ENCODE measurements at regions not wholly inside any gene's neighbourhood (a gene's known extent, or its start where the extent isn't known, plus 50 kb on each side); places are given as distances from the start of the nearest gene placed in this dataset.

GRCh38 chr2:149656996-149657395 is 69.4 kb upstream of the MMADHC start:
- H3K4me1 Mint-ChIP-seq: no peaks in the 10 kb centered on the region
- H3K27me3 Mint-ChIP-seq: no peaks in the 10 kb centered on the region
- H3K9me3 Mint-ChIP-seq: peaks cover 0 to 8% (median 1%) of the 10 kb centered on the region in 7 donors
- Histone ChIP-seq H3K27me3 (ENCODE audit: control insufficient read depth, insufficient read depth, low read length) (no peaks in the 10 kb centered on the region), H3K4me1 (ENCODE audit: control insufficient read depth, insufficient read depth, low read length, poor library complexity, severe bottlenecking) (no peaks in the 10 kb centered on the region), H3K9me3 (ENCODE audit: control insufficient read depth in 2 of 2, low read length in 2 of 2) (no peaks in the 10 kb centered on the region), H3K36me3 (ENCODE audit: control insufficient read depth, insufficient read depth, low read length) (no peaks in the 10 kb centered on the region), H3K4me3 (ENCODE audit: low read depth, low read length) (no peak overlapping the region), H3K27ac (ENCODE audit: insufficient read depth, low read length, poor library complexity, severe bottlenecking) (no peak overlapping the region)
- no peak overlapping the region for H3K27ac Mint-ChIP-seq
- DNase-seq (no peak), ATAC-seq (ENCODE audit: low read depth in 2 of 2) (no peak)
- no peaks in the 10 kb centered on the region for H3K36me3 Mint-ChIP-seq
- no peak overlapping the region for H3K4me3 Mint-ChIP-seq

GRCh38 chr2:149653831-149654445 is 66.4 kb upstream of the MMADHC start:
- no peaks in the 10 kb centered on the region for H3K36me3 Mint-ChIP-seq
- ATAC-seq (ENCODE audit: low read depth in 2 of 2) (no peak), DNase-seq (no peak)

GRCh38 chr2:149652926-149653325 is 65.4 kb upstream of the MMADHC start:
- Mint-ChIP-seq H3K9me3 (peaks cover 0 to 8% (median 1%) of the 10 kb centered on the region in 7 donors), H3K4me3 (no peak overlapping the region), H3K27me3 (no peaks in the 10 kb centered on the region), H3K27ac (no peak overlapping the region), H3K36me3 (no peaks in the 10 kb centered on the region), H3K4me1 (no peaks in the 10 kb centered on the region)
- H3K4me1 ChIP-seq (ENCODE audit: control insufficient read depth, insufficient read depth, low read length, poor library complexity, severe bottlenecking): no peaks in the 10 kb centered on the region
- ATAC-seq (ENCODE audit: low read depth in 2 of 2) (no peak), DNase-seq (no peak)
- H3K4me3 ChIP-seq (ENCODE audit: low read depth, low read length): no peak overlapping the region
- H3K27me3 ChIP-seq (ENCODE audit: control insufficient read depth, insufficient read depth, low read length): no peaks in the 10 kb centered on the region
- H3K9me3 ChIP-seq (ENCODE audit: control insufficient read depth in 2 of 2, low read length in 2 of 2): no peaks in the 10 kb centered on the region
- no peak overlapping the region for H3K27ac ChIP-seq (ENCODE audit: insufficient read depth, low read length, poor library complexity, severe bottlenecking)
- H3K36me3 ChIP-seq (ENCODE audit: control insufficient read depth, insufficient read depth, low read length): no peaks in the 10 kb centered on the region

More at GRCh38 chr2:149653831-149654445, 66.4 kb upstream of the MMADHC start:
- H3K27me3 Mint-ChIP-seq: no peaks in the 10 kb centered on the region
- Histone ChIP-seq H3K36me3 (ENCODE audit: control insufficient read depth, insufficient read depth, low read length) (no peaks in the 10 kb centered on the region), H3K27me3 (ENCODE audit: control insufficient read depth, insufficient read depth, low read length) (no peaks in the 10 kb centered on the region), H3K4me3 (ENCODE audit: low read depth, low read length) (no peak overlapping the region), H3K4me1 (ENCODE audit: control insufficient read depth, insufficient read depth, low read length, poor library complexity, severe bottlenecking) (no peaks in the 10 kb centered on the region), H3K27ac (ENCODE audit: insufficient read depth, low read length, poor library complexity, severe bottlenecking) (no peak overlapping the region), H3K9me3 (ENCODE audit: control insufficient read depth in 2 of 2, low read length in 2 of 2) (no peaks in the 10 kb centered on the region)
- H3K4me3 Mint-ChIP-seq: no peak overlapping the region
- no peaks in the 10 kb centered on the region for H3K4me1 Mint-ChIP-seq
- H3K27ac Mint-ChIP-seq: no peak overlapping the region
- peaks cover 0 to 8% (median 1%) of the 10 kb centered on the region in 7 donors for H3K9me3 Mint-ChIP-seq

GRCh38 chr2:149652526-149652925 is 65.0 kb upstream of the MMADHC start:
- H3K4me3 Mint-ChIP-seq: no peak overlapping the region
- no peaks in the 10 kb centered on the region for H3K4me1 Mint-ChIP-seq
- Histone ChIP-seq H3K9me3 (ENCODE audit: control insufficient read depth in 2 of 2, low read length in 2 of 2) (no peaks in the 10 kb centered on the region), H3K36me3 (ENCODE audit: control insufficient read depth, insufficient read depth, low read length) (no peaks in the 10 kb centered on the region), H3K4me3 (ENCODE audit: low read depth, low read length) (no peak overlapping the region), H3K4me1 (ENCODE audit: control insufficient read depth, insufficient read depth, low read length, poor library complexity, severe bottlenecking) (no peaks in the 10 kb centered on the region), H3K27me3 (ENCODE audit: control insufficient read depth, insufficient read depth, low read length) (no peaks in the 10 kb centered on the region), H3K27ac (ENCODE audit: insufficient read depth, low read length, poor library complexity, severe bottlenecking) (no peak overlapping the region)
- H3K27me3 Mint-ChIP-seq: no peaks in the 10 kb centered on the region
- ATAC-seq (ENCODE audit: low read depth in 2 of 2) (no peak), DNase-seq (no peak)
- H3K9me3 Mint-ChIP-seq: peaks cover 0 to 8% (median 3%) of the 10 kb centered on the region in 7 donors
- no peaks in the 10 kb centered on the region for H3K36me3 Mint-ChIP-seq
- no peak overlapping the region for H3K27ac Mint-ChIP-seq

- no peaks in the 10 kb centered on the region for H3K36me3 ChIP-seq (ENCODE audit: control insufficient read depth, insufficient read depth, low read length)
- no peaks in the 10 kb centered on the region for H3K27me3 Mint-ChIP-seq
- no peak for DNase-seq
Measured at GRCh38 chr2:149651229-149651628, 63.7 kb upstream of the MMADHC start.

GRCh38 chr2:149650006-149650405 is 62.4 kb upstream of the MMADHC start:
- no peak overlapping the region for H3K4me3 Mint-ChIP-seq
- peaks cover 0 to 3% (median 0%) of the 10 kb centered on the region in 7 donors for H3K9me3 Mint-ChIP-seq
- no peaks in the 10 kb centered on the region for H3K27me3 ChIP-seq (ENCODE audit: control insufficient read depth, insufficient read depth, low read length)
- H3K27ac ChIP-seq (ENCODE audit: insufficient read depth, low read length, poor library complexity, severe bottlenecking): no peak overlapping the region
- no peaks in the 10 kb centered on the region for H3K27me3 Mint-ChIP-seq
- no peak overlapping the region for H3K4me3 ChIP-seq (ENCODE audit: low read depth, low read length)
- H3K4me1 Mint-ChIP-seq: no peaks in the 10 kb centered on the region
- H3K36me3 ChIP-seq (ENCODE audit: control insufficient read depth, insufficient read depth, low read length): no peaks in the 10 kb centered on the region
- no peaks in the 10 kb centered on the region for H3K4me1 ChIP-seq (ENCODE audit: control insufficient read depth, insufficient read depth, low read length, poor library complexity, severe bottlenecking)
- H3K36me3 Mint-ChIP-seq: no peaks in the 10 kb centered on the region
- no peak overlapping the region for H3K27ac Mint-ChIP-seq
- H3K9me3 ChIP-seq (ENCODE audit: control insufficient read depth in 2 of 2, low read length in 2 of 2): no peaks in the 10 kb centered on the region
- no peak for DNase-seq
- ATAC-seq (ENCODE audit: low read depth in 2 of 2): no peak

More at GRCh38 chr2:149651229-149651628, 63.7 kb upstream of the MMADHC start:
- Histone ChIP-seq H3K27me3 (ENCODE audit: control insufficient read depth, insufficient read depth, low read length) (no peaks in the 10 kb centered on the region), H3K4me3 (ENCODE audit: low read depth, low read length) (no peak overlapping the region), H3K4me1 (ENCODE audit: control insufficient read depth, insufficient read depth, low read length, poor library complexity, severe bottlenecking) (no peaks in the 10 kb centered on the region), H3K27ac (ENCODE audit: insufficient read depth, low read length, poor library complexity, severe bottlenecking) (no peak overlapping the region), H3K9me3 (ENCODE audit: control insufficient read depth in 2 of 2, low read length in 2 of 2) (no peaks in the 10 kb centered on the region)
- Mint-ChIP-seq H3K9me3 (peaks cover 0 to 8% (median 3%) of the 10 kb centered on the region in 7 donors), H3K27ac (no peak overlapping the region), H3K4me1 (no peaks in the 10 kb centered on the region), H3K36me3 (no peaks in the 10 kb centered on the region), H3K4me3 (no peak overlapping the region)
- ATAC-seq (ENCODE audit: low read depth in 2 of 2): no peak

GRCh38 chr2:149648282-149649030 is 60.9 kb upstream of the MMADHC start:
- no peak for DNase-seq
- H3K9me3 ChIP-seq (ENCODE audit: control insufficient read depth in 2 of 2, low read length in 2 of 2): no peaks in the 10 kb centered on the region
- Mint-ChIP-seq H3K9me3 (peaks cover 0 to 5% (median 2%) of the 10 kb centered on the region in 7 donors), H3K4me3 (no peak overlapping the region), H3K27ac (no peak overlapping the region), H3K36me3 (no peaks in the 10 kb centered on the region), H3K4me1 (no peaks in the 10 kb centered on the region), H3K27me3 (no peaks in the 10 kb centered on the region)
- no peaks in the 10 kb centered on the region for H3K27me3 ChIP-seq (ENCODE audit: control insufficient read depth, insufficient read depth, low read length)
- H3K36me3 ChIP-seq (ENCODE audit: control insufficient read depth, insufficient read depth, low read length): no peaks in the 10 kb centered on the region
- no peak overlapping the region for H3K4me3 ChIP-seq (ENCODE audit: low read depth, low read length)
- no peak for ATAC-seq (ENCODE audit: low read depth in 2 of 2)
- no peak overlapping the region for H3K27ac ChIP-seq (ENCODE audit: insufficient read depth, low read length, poor library complexity, severe bottlenecking)
- H3K4me1 ChIP-seq (ENCODE audit: control insufficient read depth, insufficient read depth, low read length, poor library complexity, severe bottlenecking): no peaks in the 10 kb centered on the region

- DNase-seq: no peak
- H3K4me1 Mint-ChIP-seq: no peaks in the 10 kb centered on the region
- no peaks in the 10 kb centered on the region for H3K36me3 Mint-ChIP-seq
- Histone ChIP-seq H3K4me3 (ENCODE audit: low read depth, low read length) (no peak overlapping the region), H3K27ac (ENCODE audit: insufficient read depth, low read length, poor library complexity, severe bottlenecking) (no peak overlapping the region), H3K4me1 (ENCODE audit: control insufficient read depth, insufficient read depth, low read length, poor library complexity, severe bottlenecking) (no peaks in the 10 kb centered on the region), H3K36me3 (ENCODE audit: control insufficient read depth, insufficient read depth, low read length) (no peaks in the 10 kb centered on the region), H3K9me3 (ENCODE audit: control insufficient read depth in 2 of 2, low read length in 2 of 2) (no peaks in the 10 kb centered on the region), H3K27me3 (ENCODE audit: control insufficient read depth, insufficient read depth, low read length) (no peaks in the 10 kb centered on the region)
- no peak overlapping the region for H3K27ac Mint-ChIP-seq
- no peak overlapping the region for H3K4me3 Mint-ChIP-seq
- H3K27me3 Mint-ChIP-seq: no peaks in the 10 kb centered on the region
- H3K9me3 Mint-ChIP-seq: peaks cover 0 to 5% (median 2%) of the 10 kb centered on the region in 7 donors
- ATAC-seq (ENCODE audit: low read depth in 2 of 2): no peak
Measured at GRCh38 chr2:149645391-149645790, 57.8 kb upstream of the MMADHC start.
